ENCODE measurements at regions not wholly inside any gene's neighbourhood (a gene's known extent, or its start where the extent isn't known, plus 50 kb on each side); places are given as distances from the start of the nearest gene placed in this dataset.

- TF ChIP-seq CEBPB (IDR thresholded peaks at IDR 0.05; ENCODE audit: low read depth, low read length) (no peak), RCOR1 (IDR thresholded peaks at IDR 0.05; ENCODE audit: insufficient replicate concordance, low read length) (no peak), POLR2A (IDR thresholded peaks at IDR 0.05; ENCODE audit: low read depth, low read length) (no peak), CTCF (conservative IDR thresholded peaks at IDR 0.05; ENCODE audit: low read depth, low read length) (no peak), USF2 (IDR thresholded peaks at IDR 0.05; ENCODE audit: low read depth, low read length) (no peak), RAD21 (IDR thresholded peaks at IDR 0.05; ENCODE audit: low read length) (no peak), CHD1 (IDR thresholded peaks at IDR 0.05; ENCODE audit: low read depth, low read length) (no peak), FOS (IDR thresholded peaks at IDR 0.05; ENCODE audit: low read depth, low read length) (no peak), MAFK (IDR thresholded peaks at IDR 0.05; ENCODE audit: low read depth, low read length) (no peak), SMC3 (IDR thresholded peaks at IDR 0.05; ENCODE audit: low read depth, low read length) (no peak), BHLHE40 (IDR thresholded peaks at IDR 0.05; ENCODE audit: low read depth, low read length) (no peak)
These were observed 68.0 kb upstream of the EEPD1 start for GRCh38 chr7:36085096-36085495.
